Stimulated activated CD4-positive, alpha-beta T cell treated with anti-CD3 and anti-CD28 coated beads, Interleukin-4, amount 100 ng/mL, for 48 hours (primary cell): ENCODE measurements at regions not wholly inside any gene's neighbourhood (a gene's known extent, or its start where the extent isn't known, plus 50 kb on each side); places are given as distances from the start of the nearest gene placed in this dataset.

Experiments
- DNase-seq, 2 donors: peaks; one replicate each; pipeline ENCODE4 v3.0.0-alpha.2; 2020; ENCODE audit warnings: low read depth in 2 of 2

- no peak for DNase-seq
These were observed 415.8 kb upstream of the SEMA6D start for GRCh38 chr15:47301481-47301880.

- DNase-seq = no peak
These were observed 412.6 kb upstream of the SEMA6D start for GRCh38 chr15:47304656-47305055.

- no peak for DNase-seq
These were observed 405.1 kb upstream of the SEMA6D start for GRCh38 chr15:47312161-47312560.

- no peak for DNase-seq
These were observed 390.6 kb upstream of the SEMA6D start for GRCh38 chr15:47326410-47327333.

DNA sequence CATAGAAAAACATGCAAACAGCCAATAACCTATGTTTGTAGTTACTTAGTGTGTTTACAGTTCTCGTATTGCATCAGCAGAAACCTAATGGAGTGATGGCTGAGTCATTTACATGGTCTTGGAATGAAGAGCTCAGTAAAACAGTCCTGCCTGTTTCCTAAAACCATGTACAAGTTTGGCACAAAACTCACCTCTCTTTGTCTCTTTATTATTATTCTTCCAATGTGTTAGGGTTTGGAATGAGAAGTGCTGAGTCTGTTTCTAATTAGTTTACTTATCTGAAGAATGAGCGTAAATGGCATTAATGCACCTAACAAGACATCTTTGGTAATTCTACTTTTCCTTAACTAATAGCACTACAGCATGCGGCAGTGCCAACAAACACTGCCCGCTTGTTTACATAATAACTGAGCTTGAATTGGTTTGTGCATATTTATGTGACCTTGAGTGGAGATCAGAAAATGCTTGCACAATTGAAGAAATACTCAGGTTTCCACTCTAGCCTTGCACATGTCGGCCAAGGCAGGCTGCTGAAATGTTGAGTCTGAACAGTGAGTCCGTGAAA, 385.4 kb upstream of the SEMA6D start:
- no peak for DNase-seq

GRCh38 chr15:47332481-47332880, 384.8 kb upstream of the SEMA6D start:
- no peak for DNase-seq

DNA sequence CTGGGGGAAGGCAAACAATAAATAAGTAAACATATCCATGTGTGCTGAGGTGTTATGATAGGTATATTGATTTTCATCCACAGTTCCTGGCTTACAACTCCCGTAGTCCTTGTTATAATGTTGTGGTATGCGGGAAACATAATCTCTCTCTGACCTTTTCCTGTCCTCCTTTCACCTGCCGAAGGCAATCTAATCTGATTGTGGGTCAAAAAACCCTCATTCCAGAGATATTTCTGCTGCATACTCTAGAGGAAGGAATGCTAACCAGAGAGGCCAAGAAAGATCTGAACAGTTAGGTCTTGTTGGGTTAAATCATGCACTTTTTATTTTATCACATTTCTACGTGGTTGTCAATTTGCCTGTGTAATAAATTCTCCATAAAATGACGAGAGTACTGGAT, 383.6 kb upstream of the SEMA6D start:
- no peak for DNase-seq

DNA sequence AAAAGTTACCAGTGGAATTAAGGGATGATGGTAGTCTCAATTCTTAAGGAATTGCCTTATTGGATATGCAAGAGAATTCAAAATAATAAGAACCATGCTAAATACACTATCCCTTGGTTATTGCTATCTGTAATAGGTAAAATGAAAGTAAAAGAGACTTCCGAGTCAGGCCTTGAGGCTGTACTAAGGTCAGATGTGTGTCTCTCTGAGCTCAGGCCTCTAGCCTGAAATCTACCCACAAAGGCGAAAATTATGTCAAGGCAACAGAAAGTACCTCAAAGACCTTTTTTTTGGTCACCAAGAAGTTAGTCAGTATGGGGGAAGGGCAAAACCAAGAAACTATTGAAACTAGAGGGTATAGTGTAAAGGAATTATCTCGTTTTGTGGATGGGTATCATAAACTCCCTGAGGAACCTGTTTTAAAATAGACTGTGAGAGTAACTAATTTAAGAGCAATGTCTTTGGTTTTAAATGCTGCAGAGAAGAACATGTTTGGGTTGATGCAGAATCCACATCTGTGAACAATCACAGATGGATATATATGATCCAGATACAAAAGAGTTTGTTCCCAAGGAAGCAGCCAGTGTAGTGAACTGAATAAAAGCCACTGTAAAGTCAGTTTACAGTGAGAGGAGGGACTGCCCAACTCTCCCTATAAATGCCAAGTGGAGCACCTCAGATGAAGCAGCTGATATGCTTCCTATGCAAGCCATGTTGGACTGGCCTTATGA, 382.3 kb upstream of the SEMA6D start:
- DNase-seq = no peak

- DNase-seq = no peak
These were observed 380.2 kb upstream of the SEMA6D start for GRCh38 chr15:47337106-47337505.

DNA sequence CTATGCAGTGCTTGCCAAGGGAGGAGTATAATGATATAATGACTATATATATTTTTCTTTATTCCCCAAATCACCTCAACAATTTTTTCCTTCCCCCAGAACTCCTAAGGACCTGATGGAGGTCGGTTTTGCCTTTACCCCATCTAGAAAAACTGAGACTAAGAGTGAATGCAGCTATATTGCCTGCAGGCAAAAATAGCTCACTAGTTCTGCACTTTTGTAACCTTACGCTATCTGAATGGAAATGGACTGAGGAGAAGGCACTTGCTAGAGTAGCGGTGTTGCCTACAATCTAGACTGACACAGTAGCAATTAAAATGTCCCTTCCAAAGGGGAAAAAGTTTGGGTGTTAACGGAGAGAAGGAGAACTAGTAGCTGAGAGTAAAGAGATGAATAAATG, 379.5 kb upstream of the SEMA6D start:
- DNase-seq = no peak

GRCh38 chr15:47338771-47339170, 378.5 kb upstream of the SEMA6D start:
- DNase-seq = no peak

- DNase-seq = no peak
These were observed 377.3 kb upstream of the SEMA6D start for GRCh38 chr15:47339800-47340570.

GRCh38 chr15:47340571-47340920, 376.8 kb upstream of the SEMA6D start:
- DNase-seq = no peak

- DNase-seq = no peak
These were observed 368.1 kb upstream of the SEMA6D start for GRCh38 chr15:47349179-47349578.

- DNase-seq = no peak
These were observed 365.8 kb upstream of the SEMA6D start for GRCh38 chr15:47351501-47351900.

GRCh38 chr15:47352217-47352616, 365.1 kb upstream of the SEMA6D start:
- DNase-seq = no peak

DNA sequence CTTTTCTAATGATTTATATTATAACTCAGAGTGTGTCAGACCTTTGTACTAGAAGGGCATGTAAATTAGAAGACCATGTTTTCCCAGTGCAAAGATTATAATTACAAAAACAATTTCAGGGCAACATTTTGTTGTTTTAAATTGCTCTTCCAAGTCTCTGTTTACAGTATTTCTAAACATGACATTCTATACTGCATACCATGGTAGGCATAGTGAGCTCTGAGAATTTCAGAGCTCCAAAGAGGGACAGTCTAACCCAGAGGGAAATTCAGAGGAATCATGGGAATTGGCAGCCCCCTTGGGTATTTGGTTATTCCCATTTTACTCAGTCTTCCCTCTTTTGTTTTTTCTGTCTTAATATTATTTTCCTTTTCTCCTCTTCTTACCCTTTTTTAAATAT, 361.5 kb upstream of the SEMA6D start:
- no peak for DNase-seq

DNA sequence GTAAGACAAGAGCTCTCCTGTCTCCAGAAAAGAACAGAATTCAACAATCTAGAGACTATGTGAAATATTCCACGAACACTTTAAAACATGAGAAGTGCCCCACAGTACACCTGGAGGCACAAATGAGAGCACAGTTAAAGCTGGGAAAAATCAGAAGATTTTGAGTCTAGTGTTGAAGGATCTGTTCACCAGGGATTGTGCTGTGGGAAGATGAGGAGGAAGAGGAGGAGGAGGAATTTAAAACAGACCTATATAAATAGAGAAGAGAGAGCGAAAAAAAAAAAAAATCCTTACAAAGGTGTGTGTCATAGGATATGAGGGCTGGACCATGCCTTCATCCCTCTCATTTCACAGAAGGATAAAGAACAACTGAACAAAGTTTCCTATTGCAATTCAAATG, 361.0 kb upstream of the SEMA6D start:
- DNase-seq = no peak

GRCh38 chr15:47358876-47359275, 358.4 kb upstream of the SEMA6D start:
- DNase-seq = no peak

GRCh38 chr15:47360305-47360704, 357.0 kb upstream of the SEMA6D start:
- no peak for DNase-seq

GRCh38 chr15:47362118-47362905, 355.0 kb upstream of the SEMA6D start:
- no peak for DNase-seq
